ENCODE measurements at regions not wholly inside any gene's neighbourhood (a gene's known extent, or its start where the extent isn't known, plus 50 kb on each side); places are given as distances from the start of the nearest gene placed in this dataset.

DNA sequence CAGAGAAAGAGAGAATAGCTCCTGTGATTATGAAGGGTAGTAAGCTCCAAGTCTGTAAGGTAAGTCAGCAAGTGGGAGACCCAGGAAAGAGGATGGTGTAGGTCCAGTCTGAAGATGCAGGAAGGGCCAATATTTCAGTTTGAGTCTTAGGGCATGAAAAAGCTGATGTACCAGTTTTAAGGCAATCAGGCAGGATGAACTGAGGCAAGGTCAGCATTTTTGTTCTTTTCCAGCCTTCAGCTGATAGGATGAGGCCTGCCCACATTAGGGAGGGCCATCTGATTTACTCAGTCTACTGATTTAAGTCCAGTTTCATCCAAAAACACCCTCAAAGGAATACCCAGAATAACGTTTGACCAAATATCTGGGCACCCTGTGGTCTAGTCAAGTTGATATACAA, 347.3 kb downstream of the CMPK2 start:
- intact Hi-C loops (cut with micrococcal nuclease): no loop called here
- no peak overlapping the region for H3K4me3 Mint-ChIP-seq (ENCODE audit: low read depth)
- no peaks in the 10 kb centered on the region for H3K4me1 Mint-ChIP-seq (ENCODE audit: low read depth)
- no peaks in the 10 kb centered on the region for H3K27me3 Mint-ChIP-seq (ENCODE audit: low read depth)
- no peaks in the 10 kb centered on the region for H3K36me3 Mint-ChIP-seq (ENCODE audit: low read depth)
- no peaks in the 10 kb centered on the region for H3K9me3 Mint-ChIP-seq
- no peak overlapping the region for H3K27ac Mint-ChIP-seq
- no peak for DNase-seq (ENCODE audit: low spot score)

DNA sequence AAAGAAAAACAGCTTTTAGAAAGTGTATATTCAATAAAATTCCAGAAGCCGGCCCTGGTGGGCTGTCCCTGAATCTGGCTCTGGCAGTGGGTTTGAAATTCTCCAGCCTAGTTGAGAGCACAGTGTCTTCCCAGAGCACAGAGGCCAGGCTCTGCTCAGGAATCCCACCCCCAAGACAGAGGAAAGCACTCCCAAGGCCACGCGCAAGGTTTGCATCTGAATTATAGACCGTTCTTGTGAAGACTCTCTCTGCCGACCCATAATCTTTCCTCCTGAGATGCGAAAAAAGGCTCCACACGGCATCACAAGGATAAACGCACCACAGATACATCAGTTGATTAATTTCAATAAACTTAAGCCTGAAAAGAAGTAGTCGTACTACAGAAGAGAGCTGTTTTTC, 342.2 kb downstream of the CMPK2 start:
- intact Hi-C loops (cut with micrococcal nuclease): no loop called here
- H3K27ac Mint-ChIP-seq: no peak overlapping the region
- H3K4me3 Mint-ChIP-seq (ENCODE audit: low read depth): no peak overlapping the region
- no peaks in the 10 kb centered on the region for H3K9me3 Mint-ChIP-seq
- H3K4me1 Mint-ChIP-seq (ENCODE audit: low read depth): no peaks in the 10 kb centered on the region
- DNase-seq (ENCODE audit: low spot score): no peak
- H3K36me3 Mint-ChIP-seq (ENCODE audit: low read depth): no peaks in the 10 kb centered on the region
- no peaks in the 10 kb centered on the region for H3K27me3 Mint-ChIP-seq (ENCODE audit: low read depth)

DNA sequence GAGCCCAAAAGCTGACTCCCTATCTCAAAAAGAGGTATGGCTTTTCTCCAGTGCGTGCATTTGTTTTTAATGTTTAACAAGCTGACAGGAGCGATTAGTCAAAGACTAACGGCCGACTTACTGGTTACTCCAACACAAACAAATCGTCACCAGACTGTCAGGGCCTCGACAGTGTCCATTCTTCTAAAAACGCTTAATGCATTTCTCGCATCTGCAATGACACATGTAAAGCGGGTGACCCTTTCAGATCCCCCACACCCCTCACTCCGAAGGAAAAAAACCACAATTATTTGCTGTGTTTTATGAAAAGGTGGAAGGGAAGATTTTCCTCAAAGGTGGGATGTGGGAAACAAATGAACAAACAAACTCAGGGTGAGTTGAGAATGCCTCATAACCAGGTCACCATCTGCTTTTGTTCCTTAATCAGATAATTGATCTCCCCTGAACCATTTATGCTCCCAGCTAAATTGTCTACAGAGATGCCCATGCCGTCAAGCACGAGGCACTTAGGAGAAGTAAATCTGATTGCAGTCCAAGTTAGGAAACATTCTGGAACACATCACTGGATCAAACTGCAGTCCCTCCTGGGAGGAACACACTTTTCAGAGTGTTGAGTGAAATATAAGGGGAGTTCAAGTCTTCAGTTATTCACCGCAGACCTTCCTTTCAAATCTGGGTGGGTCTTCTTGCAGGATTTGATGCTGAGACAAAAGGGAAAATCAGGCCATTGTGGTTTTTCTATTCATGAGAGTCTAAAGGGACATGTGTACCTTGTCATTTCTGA, 340.8 kb downstream of the CMPK2 start:
- Mint-ChIP-seq H3K27ac (no peak overlapping the region), H3K4me1 (ENCODE audit: low read depth) (no peaks in the 10 kb centered on the region)
- intact Hi-C loops (cut with micrococcal nuclease): no loop called here

DNA sequence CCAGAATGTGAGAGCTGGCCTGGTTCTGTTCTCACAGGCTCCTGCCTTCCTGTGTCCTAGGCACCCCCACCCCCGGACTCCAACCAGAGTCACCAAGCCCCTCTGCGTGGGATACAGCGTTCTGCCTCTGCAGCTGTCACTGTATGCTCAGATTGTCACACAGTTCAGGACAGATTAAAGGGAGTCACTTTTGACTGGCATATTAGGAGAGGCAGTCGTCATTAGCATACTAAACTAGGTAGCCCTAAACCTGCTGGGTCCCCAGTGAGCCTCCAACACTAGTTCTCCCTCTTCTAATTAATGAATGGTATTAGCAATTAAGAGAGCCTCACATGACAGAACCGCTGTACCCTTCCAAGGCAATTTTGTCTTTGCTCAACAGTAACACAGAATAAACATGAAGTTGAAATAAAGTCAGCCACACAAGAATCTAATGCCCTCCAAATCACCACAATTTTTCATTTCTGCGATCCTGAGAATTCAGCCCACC, 340.2 kb downstream of the CMPK2 start:
- Mint-ChIP-seq H3K27me3 (ENCODE audit: low read depth) (no peaks in the 10 kb centered on the region), H3K27ac (no peak overlapping the region), H3K4me3 (ENCODE audit: low read depth) (no peak overlapping the region), H3K9me3 (no peaks in the 10 kb centered on the region), H3K4me1 (ENCODE audit: low read depth) (no peaks in the 10 kb centered on the region), H3K36me3 (ENCODE audit: low read depth) (no peaks in the 10 kb centered on the region)
- DNase-seq (ENCODE audit: low spot score): no peak
- intact Hi-C loops (cut with micrococcal nuclease): no loop called here

More for the DNA sequence above, 340.8 kb downstream of the CMPK2 start:
- H3K27me3 Mint-ChIP-seq (ENCODE audit: low read depth): no peaks in the 10 kb centered on the region
- DNase-seq (ENCODE audit: low spot score): no peak
- H3K4me3 Mint-ChIP-seq (ENCODE audit: low read depth): no peak overlapping the region
- no peaks in the 10 kb centered on the region for H3K36me3 Mint-ChIP-seq (ENCODE audit: low read depth)
- H3K9me3 Mint-ChIP-seq: no peaks in the 10 kb centered on the region

DNA sequence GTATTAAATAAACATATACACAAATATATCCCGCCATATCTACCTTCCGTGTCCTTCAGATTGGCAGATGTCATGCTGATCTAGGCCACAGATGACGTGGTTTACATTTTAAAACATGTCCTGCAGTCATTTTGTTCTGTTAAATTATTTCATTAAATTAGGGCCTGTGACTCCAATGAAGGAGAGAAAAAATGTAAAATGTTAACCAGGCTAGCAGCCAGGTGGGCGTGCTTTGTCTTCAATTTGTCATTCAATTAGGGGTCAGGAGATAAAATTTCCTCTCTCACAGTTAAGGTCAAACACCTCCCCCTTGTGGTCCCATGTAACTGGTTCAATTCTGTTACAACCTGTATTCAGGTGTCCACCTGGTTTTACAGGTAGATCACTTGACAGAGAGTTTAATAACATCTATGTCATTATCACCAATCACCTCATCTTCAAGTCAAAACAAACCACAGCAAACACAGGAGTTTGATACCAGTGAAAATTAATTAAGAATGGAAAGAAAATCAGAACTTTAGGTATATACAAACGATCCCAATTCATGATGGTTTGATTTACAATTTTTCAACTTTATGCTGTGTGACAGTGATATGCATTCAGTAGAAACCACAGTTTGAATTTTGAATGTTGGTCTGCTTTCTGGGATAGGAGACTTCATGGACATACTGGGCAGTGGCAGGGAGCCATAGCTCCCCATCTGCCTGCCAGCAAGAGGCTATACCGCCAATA, 339.4 kb downstream of the CMPK2 start:
- Mint-ChIP-seq H3K27ac (no peak overlapping the region), H3K27me3 (ENCODE audit: low read depth) (no peaks in the 10 kb centered on the region), H3K36me3 (ENCODE audit: low read depth) (no peaks in the 10 kb centered on the region), H3K4me3 (ENCODE audit: low read depth) (no peak overlapping the region), H3K4me1 (ENCODE audit: low read depth) (no peaks in the 10 kb centered on the region), H3K9me3 (no peaks in the 10 kb centered on the region)
- DNase-seq (ENCODE audit: low spot score): no peak
- intact Hi-C loops (cut with micrococcal nuclease): no loop called here

DNA sequence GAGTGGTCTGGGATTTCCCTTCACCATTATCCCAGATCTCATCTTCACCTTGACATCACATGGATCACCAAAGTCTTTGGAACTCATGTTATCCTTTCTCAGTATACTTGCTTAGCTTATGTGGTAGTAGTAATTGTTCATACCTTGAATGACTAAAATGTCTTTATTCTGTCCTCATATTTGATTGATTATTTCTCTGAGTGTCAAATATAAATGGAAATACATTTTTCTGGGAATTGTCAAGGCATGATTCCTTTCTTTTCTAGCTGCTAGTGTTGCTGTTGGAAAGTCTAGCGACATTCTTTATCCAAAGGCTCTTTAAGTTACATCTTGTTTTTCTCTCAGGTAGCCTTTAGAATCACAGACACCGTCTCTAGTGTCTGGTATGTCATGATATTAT, 334.4 kb downstream of the CMPK2 start:
- H3K9me3 Mint-ChIP-seq: no peaks in the 10 kb centered on the region
- peaks cover 5% of the 10 kb centered on the region for H3K27me3 Mint-ChIP-seq (ENCODE audit: low read depth)

DNA sequence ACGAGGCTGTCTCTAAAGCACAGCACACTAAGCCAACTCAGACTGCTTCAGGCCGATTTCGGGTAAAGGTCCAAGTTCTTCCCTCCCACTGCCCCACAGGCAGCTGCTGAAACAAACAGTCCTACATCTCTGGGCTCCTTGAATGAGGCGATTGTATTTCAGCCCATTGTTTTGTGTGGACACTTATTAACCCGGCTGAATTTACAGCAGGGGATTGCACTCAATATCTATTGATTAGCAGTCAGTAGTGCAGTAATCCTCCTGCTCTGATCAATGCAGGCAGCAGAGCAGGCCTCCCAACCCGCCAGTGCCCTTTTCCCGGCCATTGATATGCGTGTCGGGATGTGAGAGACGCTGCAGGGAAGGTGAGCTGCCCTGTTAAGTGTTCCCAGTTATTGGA, 330.1 kb downstream of the CMPK2 start:
- H3K27me3 Mint-ChIP-seq (ENCODE audit: low read depth): peaks cover 5% of the 10 kb centered on the region
- intact Hi-C loops (cut with micrococcal nuclease): no loop called here
- H3K27ac Mint-ChIP-seq: no peak overlapping the region
- H3K4me3 Mint-ChIP-seq (ENCODE audit: low read depth): no peak overlapping the region
- no peak for DNase-seq (ENCODE audit: low spot score)
- no peaks in the 10 kb centered on the region for H3K36me3 Mint-ChIP-seq (ENCODE audit: low read depth)
- no peaks in the 10 kb centered on the region for H3K9me3 Mint-ChIP-seq
- no peaks in the 10 kb centered on the region for H3K4me1 Mint-ChIP-seq (ENCODE audit: low read depth)

More for the DNA sequence above, 334.4 kb downstream of the CMPK2 start:
- intact Hi-C loops (cut with micrococcal nuclease): no loop called here
- DNase-seq (ENCODE audit: low spot score): no peak
- H3K4me3 Mint-ChIP-seq (ENCODE audit: low read depth): no peak overlapping the region
- H3K27ac Mint-ChIP-seq: no peak overlapping the region
- no peaks in the 10 kb centered on the region for H3K4me1 Mint-ChIP-seq (ENCODE audit: low read depth)
- H3K36me3 Mint-ChIP-seq (ENCODE audit: low read depth): no peaks in the 10 kb centered on the region

DNA sequence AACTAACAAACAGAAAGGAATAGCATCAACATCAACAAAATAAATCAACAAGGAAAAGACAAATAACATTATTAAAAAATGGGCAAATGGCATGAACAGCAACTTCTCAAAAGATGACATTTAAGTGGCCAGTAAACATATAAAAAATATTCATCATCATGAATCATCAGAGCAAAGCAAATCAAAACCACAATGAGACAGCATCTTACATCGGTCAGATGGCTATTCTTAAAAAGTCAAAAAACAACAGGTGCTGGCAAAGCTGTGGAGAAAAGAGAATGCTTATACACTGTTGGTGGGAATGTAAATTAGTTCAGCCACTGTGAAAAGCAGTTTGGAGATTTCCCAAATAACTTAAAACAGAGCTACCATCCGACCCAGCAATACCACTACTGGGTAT, 327.1 kb downstream of the CMPK2 start:
- no peak for DNase-seq (ENCODE audit: low spot score)
- H3K9me3 Mint-ChIP-seq: no peaks in the 10 kb centered on the region
- H3K4me1 Mint-ChIP-seq (ENCODE audit: low read depth): no peaks in the 10 kb centered on the region
- H3K27me3 Mint-ChIP-seq (ENCODE audit: low read depth): peaks cover 5% of the 10 kb centered on the region
- intact Hi-C loops (cut with micrococcal nuclease): no loop called here
- no peak overlapping the region for H3K27ac Mint-ChIP-seq
- H3K36me3 Mint-ChIP-seq (ENCODE audit: low read depth): no peaks in the 10 kb centered on the region
- no peak overlapping the region for H3K4me3 Mint-ChIP-seq (ENCODE audit: low read depth)

DNA sequence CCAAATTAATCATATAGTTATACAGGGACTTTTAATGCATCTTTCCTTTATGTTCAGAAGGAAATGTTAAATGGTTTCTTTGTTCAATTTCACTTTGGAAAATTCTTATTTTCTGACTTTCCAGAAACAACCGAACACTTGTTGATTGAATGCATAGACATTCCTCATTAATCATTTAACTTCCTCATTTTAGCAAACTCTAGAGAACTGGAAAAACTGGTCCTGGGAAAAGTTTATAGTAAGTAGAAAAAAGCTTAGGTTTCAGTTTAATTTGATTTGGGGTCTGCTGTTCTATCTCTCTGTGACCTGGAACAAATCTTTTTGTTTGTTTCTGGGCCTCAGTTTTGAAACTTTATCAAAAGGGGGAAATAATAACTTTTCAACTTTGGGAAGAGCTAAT, 320.4 kb downstream of the CMPK2 start:
- Mint-ChIP-seq H3K9me3 (no peaks in the 10 kb centered on the region), H3K4me3 (ENCODE audit: low read depth) (no peak overlapping the region), H3K27me3 (ENCODE audit: low read depth) (no peaks in the 10 kb centered on the region), H3K4me1 (ENCODE audit: low read depth) (no peaks in the 10 kb centered on the region), H3K27ac (no peak overlapping the region), H3K36me3 (ENCODE audit: low read depth) (no peaks in the 10 kb centered on the region)
- intact Hi-C loops (cut with micrococcal nuclease): no loop called here
- no peak for DNase-seq (ENCODE audit: low spot score)

DNA sequence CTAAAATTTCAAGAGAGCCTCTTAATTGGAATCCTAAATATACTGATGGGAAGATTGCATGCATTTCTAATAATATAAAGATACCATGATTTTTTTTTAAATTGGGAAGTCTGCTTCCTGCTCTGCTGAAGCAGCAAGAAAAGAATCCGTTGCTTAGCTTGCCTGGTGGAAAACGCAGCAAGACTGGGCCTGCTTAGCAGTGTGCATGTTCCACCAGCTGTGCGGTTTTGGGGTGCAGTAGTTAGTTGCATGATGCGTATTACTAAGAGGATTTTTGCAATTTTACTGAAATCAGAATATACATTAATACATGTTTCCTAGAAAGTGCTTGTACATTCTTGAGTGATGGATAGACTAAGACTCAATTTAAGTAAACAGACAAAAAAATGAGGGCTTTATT, 319.9 kb downstream of the CMPK2 start:
- Mint-ChIP-seq H3K4me1 (ENCODE audit: low read depth) (no peaks in the 10 kb centered on the region), H3K9me3 (no peaks in the 10 kb centered on the region), H3K4me3 (ENCODE audit: low read depth) (no peak overlapping the region), H3K36me3 (ENCODE audit: low read depth) (no peaks in the 10 kb centered on the region), H3K27ac (no peak overlapping the region), H3K27me3 (ENCODE audit: low read depth) (no peaks in the 10 kb centered on the region)
- intact Hi-C loops (cut with micrococcal nuclease): no loop called here
- DNase-seq (ENCODE audit: low spot score): no peak

DNA sequence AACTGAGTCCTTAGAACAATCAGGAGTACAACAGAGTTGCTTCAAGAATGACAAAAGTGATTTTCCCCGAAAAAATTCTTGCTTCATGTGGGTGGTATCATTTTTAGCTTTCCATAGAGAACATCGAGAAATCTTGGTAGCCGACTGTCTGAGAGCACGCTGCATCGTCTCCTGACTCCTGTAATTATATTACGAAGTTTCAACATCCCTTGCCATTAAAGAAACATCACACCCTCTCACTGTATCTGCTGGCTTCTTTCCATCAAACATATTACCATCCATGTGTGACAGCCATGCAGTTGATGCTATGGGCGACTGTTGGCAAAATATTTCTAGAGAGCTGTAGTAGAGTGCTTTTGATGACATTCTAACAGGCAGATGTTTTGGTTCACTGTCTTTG, 311.2 kb downstream of the CMPK2 start:
- Mint-ChIP-seq H3K27me3 (ENCODE audit: low read depth) (no peaks in the 10 kb centered on the region), H3K4me3 (ENCODE audit: low read depth) (no peak overlapping the region), H3K9me3 (no peaks in the 10 kb centered on the region), H3K27ac (no peak overlapping the region), H3K36me3 (ENCODE audit: low read depth) (no peaks in the 10 kb centered on the region), H3K4me1 (ENCODE audit: low read depth) (no peaks in the 10 kb centered on the region)
- DNase-seq (ENCODE audit: low spot score): no peak
- intact Hi-C loops (cut with micrococcal nuclease): no loop called here

DNA sequence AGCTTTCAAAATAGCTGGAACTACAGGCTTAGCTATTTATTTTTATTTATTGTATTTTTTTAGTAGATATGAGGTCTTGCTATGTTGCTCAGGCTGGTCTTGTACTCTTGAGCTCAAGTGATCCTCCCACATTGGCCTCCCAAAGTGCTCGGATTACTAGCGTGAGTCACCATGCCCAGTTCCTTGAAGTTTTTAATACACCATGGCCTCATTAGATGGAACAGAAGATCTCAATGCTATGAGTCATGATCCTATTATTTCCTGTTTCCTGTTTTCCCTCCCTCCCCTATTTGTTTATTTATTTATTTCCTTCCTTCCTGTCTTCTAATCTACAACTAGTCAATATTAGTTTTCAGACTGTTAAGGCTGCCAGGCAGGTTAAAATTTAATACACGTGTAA, 309.0 kb downstream of the CMPK2 start:
- Mint-ChIP-seq H3K27ac (no peak overlapping the region), H3K9me3 (no peaks in the 10 kb centered on the region), H3K4me3 (ENCODE audit: low read depth) (no peak overlapping the region), H3K36me3 (ENCODE audit: low read depth) (no peaks in the 10 kb centered on the region), H3K4me1 (ENCODE audit: low read depth) (no peaks in the 10 kb centered on the region), H3K27me3 (ENCODE audit: low read depth) (no peaks in the 10 kb centered on the region)
- intact Hi-C loops (cut with micrococcal nuclease): no loop called here
- DNase-seq (ENCODE audit: low spot score): no peak

DNA sequence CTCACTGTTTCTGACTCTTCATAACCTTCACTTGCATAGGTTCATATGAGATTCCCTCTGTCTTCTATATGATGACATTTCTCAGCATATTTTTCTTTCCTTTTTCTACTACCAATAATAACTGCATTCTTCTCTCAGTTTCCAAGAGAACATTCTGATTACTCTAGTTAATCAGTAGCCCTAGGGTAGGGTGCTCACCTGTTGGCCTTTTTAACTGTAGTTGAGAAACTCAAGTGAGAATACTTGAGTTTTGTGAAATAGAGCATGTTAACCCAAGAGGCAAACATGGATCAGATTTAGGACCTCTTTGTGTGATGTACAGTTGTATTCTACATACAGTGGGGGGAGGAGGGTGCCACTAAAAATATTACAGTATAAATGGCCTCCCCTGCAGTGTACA, 308.0 kb downstream of the CMPK2 start:
- Mint-ChIP-seq H3K9me3 (no peaks in the 10 kb centered on the region), H3K27ac (no peak overlapping the region), H3K36me3 (ENCODE audit: low read depth) (no peaks in the 10 kb centered on the region), H3K27me3 (ENCODE audit: low read depth) (no peaks in the 10 kb centered on the region), H3K4me3 (ENCODE audit: low read depth) (no peak overlapping the region), H3K4me1 (ENCODE audit: low read depth) (no peaks in the 10 kb centered on the region)
- DNase-seq (ENCODE audit: low spot score): no peak
- intact Hi-C loops (cut with micrococcal nuclease): no loop called here
